Stomach (tissue), 4 donors: ENCODE measurements at regions not wholly inside any gene's neighbourhood (a gene's known extent, or its start where the extent isn't known, plus 50 kb on each side); places are given as distances from the start of the nearest gene placed in this dataset.
A peak's percentile ranks its signal among the peaks of the same experiment; 100 is the strongest.

ENCODE experiments used
- CTCF ChIP-seq, 7 experiments: fragments of 450-650 bp in 4 of 7; fragments of 200-600 bp in 3 of 7; sonication (generic) in 3 of 7; IDR thresholded peaks; one replicate each; pipeline ENCODE4 v1.5.1; 2016 to 2019; ENCODE audit warnings: antibody characterized with exemption in 7 of 7, control low read depth in 2 of 7, mild to moderate bottlenecking in 1 of 7
- POLR2A ChIP-seq, 4 donors: fragments of 450-650 bp; IDR thresholded peaks; one replicate each; pipeline ENCODE4 v1.6.1; 2016; ENCODE audit warnings: antibody characterized with exemption in 4 of 4, control low read depth in 2 of 4, mild to moderate bottlenecking in 1 of 4, moderate library complexity in 1 of 4
- POLR2AphosphoS5 ChIP-seq, 3 donors: sonication (generic); formaldehyde crosslinking; IDR thresholded peaks; one replicate each; pipeline ENCODE4 v1.6.1; 2016; ENCODE audit warnings: antibody characterized with exemption in 3 of 3

- TF ChIP-seq CTCF (IDR thresholded peaks at IDR 0.05) (peak in 5 of 7 experiments; percentile 42 to 87 (median 64)), POLR2A (IDR thresholded peaks at IDR 0.05) (no peak), POLR2AphosphoS5 (IDR thresholded peaks at IDR 0.05) (peak; percentile 34 to 81 (median 52))
Observed at GRCh38 chr4:184538023-184538599, 63.8 kb upstream of the IRF2 start.
